ENCODE measurements at regions not wholly inside any gene's neighbourhood (a gene's known extent, or its start where the extent isn't known, plus 50 kb on each side); places are given as distances from the start of the nearest gene placed in this dataset.
"Not testable (repeated sequence)": the region's sequence is repeated elsewhere in the genome, so short reads cannot be mapped to it uniquely, and the experiment has no call there.

DNA sequence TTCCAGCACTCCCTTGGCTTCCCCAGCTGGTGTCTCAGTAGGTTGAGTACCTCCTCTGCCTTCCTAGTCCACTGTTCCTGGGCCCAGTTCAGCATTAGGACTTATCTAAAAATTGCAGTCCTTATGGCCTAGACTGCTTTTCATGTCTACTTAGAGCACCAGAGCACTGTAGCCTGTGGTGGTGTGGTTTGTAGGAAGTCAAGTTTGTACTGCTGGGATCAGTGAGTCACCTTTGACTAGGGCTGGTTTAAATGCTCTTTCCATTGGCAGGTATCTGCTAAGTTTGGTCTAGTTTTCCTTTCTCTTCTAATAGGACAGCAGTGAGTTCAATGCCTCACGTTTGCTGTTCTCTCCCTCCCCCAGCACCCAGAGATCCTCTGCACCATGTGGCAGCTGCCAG lies 233.6 kb upstream of the WDFY3 start:
- Histone ChIP-seq H3K27ac (ENCODE audit: low read depth in 1 of 2, low read length in 1 of 2) (no peak overlapping the region), H3K27me3 (ENCODE audit: control insufficient read depth in 3 of 3, insufficient read depth in 3 of 3, low read length in 2 of 3) (no peaks in the 10 kb centered on the region), H3K36me3 (ENCODE audit: control insufficient read depth in 4 of 4, insufficient read depth in 4 of 4, low read length in 4 of 4) (no peaks in the 10 kb centered on the region), H3K4me3 (no peak overlapping the region), H3K9ac (ENCODE audit: insufficient read depth in 1 of 2, low read length in 2 of 2) (no peak overlapping the region), H3K9me3 (ENCODE audit: control insufficient read depth in 4 of 4, insufficient read depth in 3 of 4, low read length in 3 of 4) (peaks cover 0 to 12% (median 3%) of the 10 kb centered on the region in 4 donors), H3K4me1 (ENCODE audit: control insufficient read depth in 5 of 5, insufficient read depth in 5 of 5, low read length in 5 of 5) (no peaks in the 10 kb centered on the region)
- ATAC-seq (ENCODE audit: insufficient read depth, low FRiP score): no peak
- DNase-seq: no peak
- 53 to 79% methylated on average over 1 of the region's 1 CpG for WGBS, 2 donors
- TF ChIP-seq, protein P1, sequence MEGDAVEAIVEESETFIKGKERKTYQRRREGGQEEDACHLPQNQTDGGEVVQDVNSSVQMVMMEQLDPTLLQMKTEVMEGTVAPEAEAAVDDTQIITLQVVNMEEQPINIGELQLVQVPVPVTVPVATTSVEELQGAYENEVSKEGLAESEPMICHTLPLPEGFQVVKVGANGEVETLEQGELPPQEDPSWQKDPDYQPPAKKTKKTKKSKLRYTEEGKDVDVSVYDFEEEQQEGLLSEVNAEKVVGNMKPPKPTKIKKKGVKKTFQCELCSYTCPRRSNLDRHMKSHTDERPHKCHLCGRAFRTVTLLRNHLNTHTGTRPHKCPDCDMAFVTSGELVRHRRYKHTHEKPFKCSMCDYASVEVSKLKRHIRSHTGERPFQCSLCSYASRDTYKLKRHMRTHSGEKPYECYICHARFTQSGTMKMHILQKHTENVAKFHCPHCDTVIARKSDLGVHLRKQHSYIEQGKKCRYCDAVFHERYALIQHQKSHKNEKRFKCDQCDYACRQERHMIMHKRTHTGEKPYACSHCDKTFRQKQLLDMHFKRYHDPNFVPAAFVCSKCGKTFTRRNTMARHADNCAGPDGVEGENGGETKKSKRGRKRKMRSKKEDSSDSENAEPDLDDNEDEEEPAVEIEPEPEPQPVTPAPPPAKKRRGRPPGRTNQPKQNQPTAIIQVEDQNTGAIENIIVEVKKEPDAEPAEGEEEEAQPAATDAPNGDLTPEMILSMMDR (IDR thresholded peaks at IDR 0.05; ENCODE audit: control extremely low read depth, extremely low read depth): no peak

GRCh38 chr4:85209161-85209560 lies 242.7 kb upstream of the WDFY3 start:
- peaks cover 0 to 6% (median 0%) of the 10 kb centered on the region in 4 donors for H3K9me3 ChIP-seq (ENCODE audit: control insufficient read depth in 4 of 4, insufficient read depth in 3 of 4, low read length in 3 of 4)
- no peak for ATAC-seq (ENCODE audit: insufficient read depth, low FRiP score)
- no peak for DNase-seq
- TF ChIP-seq, protein P1 (IDR thresholded peaks at IDR 0.05; ENCODE audit: control extremely low read depth, extremely low read depth): no peak
- H3K4me3 ChIP-seq: no peak overlapping the region
- no peak overlapping the region for H3K27ac ChIP-seq (ENCODE audit: low read depth in 1 of 2, low read length in 1 of 2)
- no peak overlapping the region for H3K9ac ChIP-seq (ENCODE audit: insufficient read depth in 1 of 2, low read length in 2 of 2)
- no peaks in the 10 kb centered on the region for H3K36me3 ChIP-seq (ENCODE audit: control insufficient read depth in 4 of 4, insufficient read depth in 4 of 4, low read length in 4 of 4)
- WGBS, 2 donors: 72 to 85% methylated on average over 1 of the region's 1 CpG
- no peaks in the 10 kb centered on the region for H3K27me3 ChIP-seq (ENCODE audit: control insufficient read depth in 3 of 3, insufficient read depth in 3 of 3, low read length in 2 of 3)
- H3K4me1 ChIP-seq (ENCODE audit: control insufficient read depth in 5 of 5, insufficient read depth in 5 of 5, low read length in 5 of 5): no peaks in the 10 kb centered on the region

- Histone ChIP-seq H3K4me1 (ENCODE audit: control insufficient read depth in 5 of 5, insufficient read depth in 5 of 5, low read length in 5 of 5) (no peaks in the 10 kb centered on the region), H3K27ac (ENCODE audit: low read depth in 1 of 2, low read length in 1 of 2) (no peak overlapping the region), H3K36me3 (ENCODE audit: control insufficient read depth in 4 of 4, insufficient read depth in 4 of 4, low read length in 4 of 4) (no peaks in the 10 kb centered on the region), H3K9ac (ENCODE audit: insufficient read depth in 1 of 2, low read length in 2 of 2) (no peak overlapping the region), H3K27me3 (ENCODE audit: control insufficient read depth in 3 of 3, insufficient read depth in 3 of 3, low read length in 2 of 3) (no peaks in the 10 kb centered on the region), H3K9me3 (ENCODE audit: control insufficient read depth in 4 of 4, insufficient read depth in 3 of 4, low read length in 3 of 4) (peaks cover 0 to 6% (median 0%) of the 10 kb centered on the region in 4 donors), H3K4me3 (no peak overlapping the region)
- TF ChIP-seq, protein P1 (IDR thresholded peaks at IDR 0.05; ENCODE audit: control extremely low read depth, extremely low read depth): no peak
- DNase-seq (no peak), ATAC-seq (ENCODE audit: insufficient read depth, low FRiP score) (no peak)
- 60 to 66% methylated on average over 3 of the region's 3 CpGs for WGBS, 2 donors
Measured at GRCh38 chr4:85210353-85210752, 243.9 kb upstream of the WDFY3 start.

DNA sequence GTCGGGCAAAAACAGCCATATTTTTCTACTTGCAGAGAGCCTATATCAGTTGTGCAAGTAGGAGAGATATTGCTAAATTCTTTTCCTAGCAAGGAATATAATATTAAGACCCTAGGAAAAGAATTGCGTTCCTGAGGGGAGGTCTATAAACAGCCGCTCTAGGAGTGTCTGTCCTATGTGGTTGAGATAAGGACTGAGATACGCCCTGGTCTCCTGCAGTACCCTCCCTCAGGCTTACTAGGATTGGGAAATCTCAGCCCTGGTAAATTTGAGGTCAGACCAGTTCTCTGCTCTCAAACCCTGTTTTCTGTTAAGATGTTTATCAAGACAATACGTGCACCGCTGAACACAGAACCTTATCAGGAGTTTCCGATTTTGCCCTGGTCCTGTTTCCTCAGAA lies 250.1 kb upstream of the WDFY3 start:
- not testable (repeated sequence) for H3K9ac ChIP-seq (ENCODE audit: insufficient read depth in 1 of 2, low read length in 2 of 2); H3K27ac ChIP-seq (ENCODE audit: low read depth in 1 of 2, low read length in 1 of 2); DNase-seq; ATAC-seq (ENCODE audit: insufficient read depth, low FRiP score); H3K4me1 ChIP-seq (ENCODE audit: control insufficient read depth in 5 of 5, insufficient read depth in 5 of 5, low read length in 5 of 5); H3K27me3 ChIP-seq (ENCODE audit: control insufficient read depth in 3 of 3, insufficient read depth in 3 of 3, low read length in 2 of 3); H3K36me3 ChIP-seq (ENCODE audit: control insufficient read depth in 4 of 4, insufficient read depth in 4 of 4, low read length in 4 of 4); H3K4me3 ChIP-seq; H3K9me3 ChIP-seq (ENCODE audit: control insufficient read depth in 4 of 4, insufficient read depth in 3 of 4, low read length in 3 of 4)
- 65 to 89% methylated on average over 7 of the region's 7 CpGs for WGBS, 2 donors
